Common myeloid progenitor, CD34-positive (primary cell): ENCODE measurements at regions not wholly inside any gene's neighbourhood (a gene's known extent, or its start where the extent isn't known, plus 50 kb on each side); places are given as distances from the start of the nearest gene placed in this dataset.

Source experiments
- CTCF ChIA-PET: fragments of 350-600 bp; sonication (Branson Sonifier 250); formaldehyde crosslinking; loops from one replicate; lab custom pipeline; 2021; ENCODE audit warnings: antibody characterized with exemption; lab: Charles Lee
- POLR2A ChIA-PET: fragments of 350-600 bp; sonication (Branson Sonifier 250); formaldehyde crosslinking; loops from one replicate; lab custom pipeline; 2021; ENCODE audit warnings: antibody characterized with exemption; lab: Charles Lee
- DNase-seq, 3 donors: peaks; one replicate each; pipeline versions ENCODE4 v3.0.0 to v3.0.0-alpha.2; 2013
- H3K27ac ChIP-seq, 2 experiments: 1 replicate in 1 of 2; 2 replicates in 1 of 2; pipeline ENCODE4 v1.7.0; 2013; ENCODE audit warnings: inconsistent platforms in 2 of 2, low read length in 2 of 2, mild to moderate bottlenecking in 2 of 2, low read depth in 1 of 2, moderate library complexity in 1 of 2; ENCODE audit not compliant: severe bottlenecking in 2 of 2, insufficient read depth in 1 of 2, poor library complexity in 1 of 2
- H3K27me3 ChIP-seq, 5 experiments: replicated peaks in 2 of 5; 1 replicate in 3 of 5; 2 replicates in 2 of 5; pipeline versions ENCODE4 v1.6.1 to v1.7.0; 2013; ENCODE audit warnings: low read length in 4 of 5, mild to moderate bottlenecking in 2 of 5, moderate library complexity in 2 of 5, inconsistent platforms in 1 of 5; ENCODE audit not compliant: insufficient read depth in 5 of 5, control insufficient read depth in 4 of 5
- H3K36me3 ChIP-seq, 4 experiments: 1 replicate in 2 of 4; 2 replicates in 2 of 4; pipeline versions ENCODE4 v1.6.1 to v1.7.0; 2013; ENCODE audit warnings: low read length in 3 of 4, control low read depth in 1 of 4, mild to moderate bottlenecking in 1 of 4; ENCODE audit not compliant: control insufficient read depth in 4 of 4, insufficient read depth in 4 of 4
- H3K4me1 ChIP-seq, 4 experiments: 1 replicate in 3 of 4; 2 replicates in 1 of 4; pipeline versions ENCODE4 v1.6.1 to v1.7.1; 2013; ENCODE audit warnings: low read length in 3 of 4, mild to moderate bottlenecking in 3 of 4, control low read depth in 1 of 4, inconsistent platforms in 1 of 4, moderate library complexity in 1 of 4; ENCODE audit not compliant: control insufficient read depth in 4 of 4, insufficient read depth in 4 of 4; ENCODE audit errors: control extremely low read depth in 1 of 4
- H3K4me3 ChIP-seq, 7 experiments: 1 replicate in 4 of 7; 2 replicates in 3 of 7; pipeline versions ENCODE4 v1.5.1 to v1.7.0; 2013; ENCODE audit warnings: mild to moderate bottlenecking in 7 of 7, low read length in 6 of 7, moderate library complexity in 6 of 7, inconsistent platforms in 2 of 7, low read depth in 2 of 7, control low read depth in 1 of 7; ENCODE audit not compliant: insufficient read depth in 4 of 7, control insufficient read depth in 1 of 7; ENCODE audit errors: extremely low read depth in 1 of 7
- H3K9me3 ChIP-seq, 5 experiments: 1 replicate in 4 of 5; 2 replicates in 1 of 5; pipeline versions ENCODE4 v1.6.1 to v1.7.1; 2013; ENCODE audit warnings: low read length in 4 of 5, mild to moderate bottlenecking in 2 of 5, inconsistent platforms in 1 of 5, low read depth in 1 of 5, moderate library complexity in 1 of 5; ENCODE audit not compliant: control insufficient read depth in 4 of 5, insufficient read depth in 2 of 5; ENCODE audit errors: control extremely low read depth in 1 of 5
- WGBS: methylation state at CpG from one replicate; pipeline ENCODE4 v1.1.5; 2013; ENCODE audit not compliant: insufficient coverage; 5-methylcytosine and 5-hydroxymethylcytosine counted together

DNA sequence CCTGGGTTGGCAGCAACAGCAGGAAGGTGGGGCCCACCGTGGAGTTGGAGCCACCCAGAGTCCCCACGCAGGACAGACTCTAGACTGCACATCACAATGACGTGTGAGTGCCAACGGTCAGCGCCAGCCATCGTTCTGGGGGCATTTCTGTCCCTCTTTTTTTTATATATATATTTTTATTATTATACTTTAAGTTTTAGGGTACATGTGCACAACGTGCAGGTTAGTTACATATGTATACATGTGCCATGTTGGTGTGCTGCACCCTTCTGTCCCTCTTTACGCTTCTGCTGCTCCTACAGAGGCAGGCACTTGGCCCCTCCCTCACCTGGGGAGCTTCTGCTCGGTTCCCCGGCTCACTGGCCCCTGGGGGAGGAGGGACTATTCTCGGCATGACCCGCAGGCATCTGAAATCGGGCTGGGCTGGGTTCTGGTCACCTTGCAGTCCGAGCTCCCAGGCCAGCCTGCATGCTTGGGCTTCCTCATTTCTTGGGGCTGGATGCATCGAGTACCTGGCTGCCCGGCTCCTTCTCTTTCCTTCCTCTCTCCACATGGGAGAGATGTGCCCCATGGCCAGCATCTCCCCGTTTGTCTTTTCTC is 787.4 kb downstream of the TBC1D22A start:
- DNase-seq, result no peak
- Histone ChIP-seq H3K4me3 (no peak overlapping the region), H3K9me3 (peaks cover 0 to 9% (median 0%) of the 10 kb centered on the region in 5 experiments), H3K36me3 (no peaks in the 10 kb centered on the region), H3K27ac (no peak overlapping the region), H3K4me1 (no peaks in the 10 kb centered on the region), H3K27me3 (peaks cover 0 to 7% (median 0%) of the 10 kb centered on the region in 5 experiments)
- POLR2A ChIA-PET, result no interaction called here
- WGBS, result 85% methylated on average over 7 of the region's 17 CpGs
- CTCF ChIA-PET, result no interaction called here

DNA sequence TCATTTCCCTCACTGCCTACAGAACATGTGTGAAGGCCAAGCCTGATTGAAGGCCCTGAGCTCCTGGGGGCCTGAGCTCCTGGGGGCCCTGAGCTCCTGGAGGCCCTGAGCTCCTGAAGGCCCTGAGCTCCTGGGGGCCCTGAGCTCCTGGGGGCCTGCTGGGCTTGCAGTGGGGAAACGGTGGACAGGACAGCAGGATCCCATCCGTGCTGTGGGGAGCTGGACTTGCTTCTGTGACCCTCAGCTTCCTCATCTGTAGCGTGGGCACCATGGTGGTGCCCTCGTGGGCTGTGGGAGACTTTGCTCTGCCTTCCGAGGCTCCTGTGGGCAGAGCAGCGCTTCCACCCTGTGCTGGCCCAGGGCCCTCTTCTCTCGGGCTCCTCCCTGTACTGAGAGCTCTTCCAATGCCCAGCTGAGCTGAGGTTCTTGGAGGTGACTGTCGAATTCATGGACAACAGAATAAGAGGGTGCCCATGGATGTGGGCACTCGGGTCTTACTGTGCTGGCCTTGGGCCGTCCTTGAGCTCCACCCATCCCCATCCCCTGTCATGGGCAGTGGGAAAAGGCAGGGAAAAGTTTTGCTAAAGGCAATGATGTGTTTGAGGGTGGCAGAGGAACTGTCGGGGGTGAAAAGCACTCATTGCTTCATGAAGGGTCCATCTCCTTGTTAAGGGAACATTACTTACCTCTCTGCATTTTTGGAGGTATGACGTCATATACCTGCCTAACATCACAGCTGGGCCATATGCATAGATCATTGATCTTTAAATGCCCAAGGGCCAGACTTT is 786.7 kb downstream of the TBC1D22A start:
- DNase-seq, result no peak
- 88% methylated on average over 8 of the region's 12 CpGs for WGBS
- Histone ChIP-seq H3K4me3 (no peak overlapping the region), H3K27me3 (peaks cover 0 to 7% (median 0%) of the 10 kb centered on the region in 5 experiments), H3K9me3 (peaks cover 0 to 11% (median 0%) of the 10 kb centered on the region in 5 experiments), H3K4me1 (no peaks in the 10 kb centered on the region), H3K27ac (no peak overlapping the region), H3K36me3 (no peaks in the 10 kb centered on the region)
- POLR2A ChIA-PET, result no interaction called here
- CTCF ChIA-PET, result no interaction called here

DNA sequence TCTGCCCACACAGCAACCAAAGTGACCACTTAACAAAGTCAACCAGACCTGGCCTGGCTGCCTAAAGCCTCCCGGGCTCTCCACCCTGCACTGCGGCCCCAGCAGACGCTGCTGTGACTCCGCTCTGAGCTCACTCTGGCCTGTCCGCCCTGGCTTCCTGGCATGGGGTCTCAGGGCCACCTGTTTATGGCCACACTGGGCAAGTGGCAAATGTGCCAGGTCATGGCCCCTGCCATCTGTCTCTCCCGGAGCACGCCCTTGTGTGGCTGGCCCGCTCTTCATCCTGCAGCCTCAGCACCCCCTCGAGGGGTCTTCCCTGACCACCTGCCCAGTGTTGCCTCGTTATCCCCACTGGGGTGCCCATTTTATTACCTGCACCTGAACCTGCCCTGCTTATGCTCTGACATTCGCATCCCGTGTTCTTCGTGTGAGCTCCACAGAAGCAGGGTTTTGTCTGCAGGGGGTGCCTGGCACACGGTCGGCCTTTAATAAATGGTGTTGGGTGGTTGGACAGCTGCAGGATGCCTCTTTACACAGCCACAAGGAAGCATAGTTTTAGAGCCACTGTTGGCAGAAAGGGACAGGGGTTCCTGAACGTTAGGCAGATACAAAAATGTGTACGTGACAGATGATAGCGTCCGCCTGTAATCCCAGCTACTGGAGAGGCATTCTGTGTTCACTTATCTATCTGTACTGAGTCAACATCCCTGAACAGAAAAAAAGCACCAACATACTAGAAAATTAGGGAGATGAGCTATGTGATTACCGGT is 785.6 kb downstream of the TBC1D22A start:
- CTCF ChIA-PET, result no interaction called here
- Histone ChIP-seq H3K9me3 (peaks cover 0 to 11% (median 0%) of the 10 kb centered on the region in 5 experiments), H3K4me3 (no peak overlapping the region), H3K4me1 (no peaks in the 10 kb centered on the region), H3K27ac (no peak overlapping the region), H3K27me3 (peaks cover 0 to 9% (median 2%) of the 10 kb centered on the region in 5 experiments), H3K36me3 (no peaks in the 10 kb centered on the region)
- no peak for DNase-seq
- POLR2A ChIA-PET, result no interaction called here
- WGBS, result 91% methylated on average over 15 of the region's 20 CpGs

DNA sequence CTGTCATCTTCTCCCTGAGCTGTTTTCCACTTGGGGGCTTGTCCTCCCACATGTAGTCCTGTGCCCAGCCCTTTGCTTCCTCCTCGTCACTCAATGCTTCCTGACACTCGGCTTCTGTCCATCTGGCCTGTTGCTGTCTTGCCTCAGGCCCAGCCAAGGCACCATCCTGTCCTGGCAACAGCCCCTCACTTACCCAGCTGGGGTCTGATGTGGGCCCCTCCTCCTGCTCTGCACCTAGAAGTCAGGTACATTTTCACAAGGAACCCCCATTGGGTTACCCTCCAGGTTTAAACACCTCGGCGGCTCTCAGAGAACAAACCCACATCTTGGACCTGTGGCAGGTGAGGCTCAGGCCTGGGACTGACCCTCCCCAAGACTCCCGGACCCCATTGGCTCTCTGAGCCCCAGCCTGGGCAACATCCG is 784.8 kb downstream of the TBC1D22A start:
- ChIA-PET CTCF (no interaction called here), POLR2A (no interaction called here)
- WGBS, result 75% methylated on average over 4 of the region's 6 CpGs
- Histone ChIP-seq H3K36me3 (no peaks in the 10 kb centered on the region), H3K27me3 (peaks cover 0 to 9% (median 3%) of the 10 kb centered on the region in 5 experiments), H3K4me1 (no peaks in the 10 kb centered on the region), H3K9me3 (peaks cover 0 to 11% (median 0%) of the 10 kb centered on the region in 5 experiments), H3K27ac (no peak overlapping the region), H3K4me3 (no peak overlapping the region)
- no peak for DNase-seq

DNA sequence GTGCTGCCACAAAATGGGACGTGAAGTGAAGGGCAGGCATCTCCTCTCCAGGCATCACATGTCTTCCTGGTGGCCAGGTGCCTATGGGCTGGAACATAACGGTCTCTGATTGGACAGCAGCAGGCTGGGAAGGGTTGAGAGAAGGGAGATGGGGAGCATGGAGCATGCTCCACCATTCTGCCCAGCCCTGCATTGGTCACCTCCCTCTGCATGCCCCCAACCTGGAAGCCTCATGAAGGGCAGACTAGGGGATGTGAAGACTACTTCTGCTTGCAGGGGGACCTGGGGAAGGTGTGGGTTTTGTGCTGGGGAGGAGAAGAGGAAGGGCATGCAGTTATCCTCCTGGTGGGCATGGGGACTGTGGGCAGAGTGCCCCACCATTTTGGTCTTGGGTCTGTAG is 782.2 kb downstream of the TBC1D22A start:
- H3K9me3 ChIP-seq, result peaks cover 0 to 11% (median 0%) of the 10 kb centered on the region in 5 experiments
- ChIA-PET CTCF (no interaction called here), POLR2A (no interaction called here)
- no peaks in the 10 kb centered on the region for H3K36me3 ChIP-seq
- WGBS, result 74% methylated on average over 2 of the region's 2 CpGs
- H3K4me1 ChIP-seq, result no peaks in the 10 kb centered on the region
- peaks cover 0 to 3% (median 2%) of the 10 kb centered on the region in 5 experiments for H3K27me3 ChIP-seq
- H3K4me3 ChIP-seq, result no peak overlapping the region
- DNase-seq, result no peak
- H3K27ac ChIP-seq, result no peak overlapping the region

- DNase-seq, result no peak
- H3K9me3 ChIP-seq, result peaks cover 0 to 11% (median 0%) of the 10 kb centered on the region in 5 experiments
- H3K4me1 ChIP-seq, result no peaks in the 10 kb centered on the region
- H3K4me3 ChIP-seq, result no peak overlapping the region
- ChIA-PET CTCF (no interaction called here), POLR2A (no interaction called here)
- peaks cover 0 to 3% (median 0%) of the 10 kb centered on the region in 5 experiments for H3K27me3 ChIP-seq
- WGBS, result 88% methylated on average over 7 of the region's 9 CpGs
- H3K36me3 ChIP-seq, result no peaks in the 10 kb centered on the region
- H3K27ac ChIP-seq, result no peak overlapping the region
Observed at GRCh38 chr22:47543447-47543846, 781.0 kb downstream of the TBC1D22A start.
